MM.1S (cell line): ENCODE measurements at regions not wholly inside any gene's neighbourhood (a gene's known extent, or its start where the extent isn't known, plus 50 kb on each side); places are given as distances from the start of the nearest gene placed in this dataset.

Experiments used
- CTCF ChIP-seq: fragments of 300-600 bp; sonication (generic); IDR thresholded peaks from 2 replicates; pipeline ENCODE4 v1.5.1; 2016; ENCODE audit warnings: antibody characterized with exemption, low read length, mixed read lengths
- EZH2 ChIP-seq: fragments of 300-600 bp; sonication (generic); optimal IDR thresholded peaks from 2 replicates; pipeline ENCODE3; 2017; ENCODE audit warnings: low read depth, mild to moderate bottlenecking, antibody characterized with exemption, low read length, mixed read lengths
- EZH2phosphoT487 ChIP-seq: fragments of 300-600 bp; sonication (generic); IDR thresholded peaks from 2 replicates; pipeline ENCODE4 v1.6.1; 2018; ENCODE audit warnings: antibody characterized with exemption, low read length

- no peak for TF ChIP-seq CTCF
- no peak for TF ChIP-seq EZH2
- TF ChIP-seq EZH2phosphoT487: no peak
Measured at GRCh38 chr10:128687927-128688549, 561.8 kb upstream of the MKI67 start.
